MM.1S (cell line): ENCODE measurements at regions not wholly inside any gene's neighbourhood (a gene's known extent, or its start where the extent isn't known, plus 50 kb on each side); places are given as distances from the start of the nearest gene placed in this dataset.

Experiments used
- DNase-seq: peaks from one replicate; pipeline ENCODE4 v3.0.0-alpha.2; 2015
- H2AFZ ChIP-seq: fragments of 300-600 bp; sonication (generic); 2 replicates; pipeline ENCODE4 v1.6.0; 2016; ENCODE audit warnings: antibody characterized with exemption, low read length
- H3F3A ChIP-seq: fragments of 300-600 bp; sonication (generic); 2 replicates; pipeline ENCODE4 v1.6.1; 2016; ENCODE audit warnings: mild to moderate bottlenecking, antibody characterized with exemption, low read length, moderate library complexity, mixed read lengths; ENCODE audit not compliant: insufficient read depth
- H3K27ac ChIP-seq: fragments of 300-600 bp; sonication (generic); 2 replicates; pipeline ENCODE4 v1.5.1; 2016; ENCODE audit warnings: mild to moderate bottlenecking, low read length
- H3K27me3 ChIP-seq: fragments of 300-600 bp; sonication (generic); replicated peaks from 2 replicates; pipeline ENCODE4 v1.6.0; 2016; ENCODE audit warnings: low read length; ENCODE audit not compliant: insufficient read depth
- H3K36me3 ChIP-seq: fragments of 300-600 bp; sonication (generic); replicated peaks from 2 replicates; pipeline ENCODE4 v1.6.1; 2016; ENCODE audit warnings: mild to moderate bottlenecking, low read length, mixed read lengths; ENCODE audit not compliant: insufficient read depth
- H3K4me1 ChIP-seq: fragments of 300-600 bp; sonication (generic); 2 replicates; pipeline ENCODE4 v1.6.1; 2016; ENCODE audit warnings: low read length, mixed read lengths
- H3K4me2 ChIP-seq: fragments of 300-600 bp; sonication (generic); 2 replicates; pipeline ENCODE4 v1.6.0; 2016; ENCODE audit warnings: low read depth, low read length
- H3K4me3 ChIP-seq: fragments of 300-600 bp; sonication (generic); 2 replicates; pipeline ENCODE4 v1.5.1; 2016; ENCODE audit warnings: low read length, mixed read lengths
- H3K79me2 ChIP-seq: fragments of 300-600 bp; sonication (generic); 2 replicates; pipeline ENCODE4 v1.6.1; 2016; ENCODE audit warnings: mixed run types, low read length, mixed read lengths
- H3K9ac ChIP-seq: fragments of 300-600 bp; sonication (generic); 2 replicates; pipeline ENCODE4 v1.6.1; 2016; ENCODE audit warnings: low read length, mixed read lengths
- H3K9me2 ChIP-seq: fragments of 300-600 bp; sonication (generic); replicated peaks from 2 replicates; pipeline ENCODE4 v1.6.1; 2016; ENCODE audit warnings: mild to moderate bottlenecking, low read length, mixed read lengths; ENCODE audit not compliant: insufficient read depth
- H3K9me3 ChIP-seq: fragments of 300-600 bp; sonication (generic); replicated peaks from 2 replicates; pipeline ENCODE4 v1.6.1; 2016; ENCODE audit warnings: mild to moderate bottlenecking, low read length, mixed read lengths; ENCODE audit not compliant: insufficient read depth
- H4K20me1 ChIP-seq: fragments of 300-600 bp; sonication (generic); 2 replicates; pipeline ENCODE4 v1.6.1; 2016; ENCODE audit warnings: mild to moderate bottlenecking, low read length, moderate library complexity, mixed read lengths; ENCODE audit not compliant: insufficient read depth
- EZH2 ChIP-seq: fragments of 300-600 bp; sonication (generic); optimal IDR thresholded peaks from 2 replicates; pipeline ENCODE3; 2017; ENCODE audit warnings: low read depth, mild to moderate bottlenecking, antibody characterized with exemption, low read length, mixed read lengths
- EZH2phosphoT487 ChIP-seq: fragments of 300-600 bp; sonication (generic); IDR thresholded peaks from 2 replicates; pipeline ENCODE4 v1.6.1; 2018; ENCODE audit warnings: antibody characterized with exemption, low read length
- TF ChIP-seq, protein P1 (sequence below): fragments of 300-600 bp; sonication (generic); IDR thresholded peaks from 2 replicates; pipeline ENCODE4 v1.5.1; 2016; ENCODE audit warnings: antibody characterized with exemption, low read length, mixed read lengths

DNA sequence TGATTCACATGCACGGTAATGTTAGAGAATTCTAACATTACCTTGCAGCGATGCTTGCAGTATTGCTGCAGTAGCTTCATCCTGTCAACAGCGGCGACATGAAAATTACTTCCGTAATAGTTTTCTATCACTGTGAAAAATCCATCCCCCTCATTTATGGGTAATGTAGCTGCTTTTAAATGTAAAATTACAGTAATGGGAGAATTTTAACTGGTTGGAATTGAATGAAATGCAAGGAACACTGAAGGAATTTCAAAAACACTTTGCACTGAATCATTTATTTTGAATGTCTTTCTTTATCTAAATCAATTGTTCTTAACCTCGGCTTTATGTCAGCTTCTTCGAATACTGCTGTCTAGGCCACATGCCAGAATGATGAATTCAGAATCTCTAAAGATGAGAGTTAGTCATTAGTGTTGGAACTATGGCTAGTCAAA is 102.4 kb upstream of the HIVEP1 start:
- Histone ChIP-seq H2AFZ (no peak overlapping the region), H3K4me2 (no peak overlapping the region), H3K9ac (no peak overlapping the region), H3K79me2 (no peaks in the 10 kb centered on the region), H3K36me3 (no peaks in the 10 kb centered on the region), H3K4me1 (no peaks in the 10 kb centered on the region), H3F3A (no peaks in the 10 kb centered on the region), H3K4me3 (no peak overlapping the region), H3K27ac (no peak overlapping the region), H3K9me2 (no peaks in the 10 kb centered on the region), H4K20me1 (no peaks in the 10 kb centered on the region), H3K9me3 (no peaks in the 10 kb centered on the region), H3K27me3 (no peaks in the 10 kb centered on the region)
- DNase-seq = no peak
- TF ChIP-seq, protein P1, sequence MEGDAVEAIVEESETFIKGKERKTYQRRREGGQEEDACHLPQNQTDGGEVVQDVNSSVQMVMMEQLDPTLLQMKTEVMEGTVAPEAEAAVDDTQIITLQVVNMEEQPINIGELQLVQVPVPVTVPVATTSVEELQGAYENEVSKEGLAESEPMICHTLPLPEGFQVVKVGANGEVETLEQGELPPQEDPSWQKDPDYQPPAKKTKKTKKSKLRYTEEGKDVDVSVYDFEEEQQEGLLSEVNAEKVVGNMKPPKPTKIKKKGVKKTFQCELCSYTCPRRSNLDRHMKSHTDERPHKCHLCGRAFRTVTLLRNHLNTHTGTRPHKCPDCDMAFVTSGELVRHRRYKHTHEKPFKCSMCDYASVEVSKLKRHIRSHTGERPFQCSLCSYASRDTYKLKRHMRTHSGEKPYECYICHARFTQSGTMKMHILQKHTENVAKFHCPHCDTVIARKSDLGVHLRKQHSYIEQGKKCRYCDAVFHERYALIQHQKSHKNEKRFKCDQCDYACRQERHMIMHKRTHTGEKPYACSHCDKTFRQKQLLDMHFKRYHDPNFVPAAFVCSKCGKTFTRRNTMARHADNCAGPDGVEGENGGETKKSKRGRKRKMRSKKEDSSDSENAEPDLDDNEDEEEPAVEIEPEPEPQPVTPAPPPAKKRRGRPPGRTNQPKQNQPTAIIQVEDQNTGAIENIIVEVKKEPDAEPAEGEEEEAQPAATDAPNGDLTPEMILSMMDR = no peak
- no peak for TF ChIP-seq EZH2phosphoT487
- no peak for TF ChIP-seq EZH2

DNA sequence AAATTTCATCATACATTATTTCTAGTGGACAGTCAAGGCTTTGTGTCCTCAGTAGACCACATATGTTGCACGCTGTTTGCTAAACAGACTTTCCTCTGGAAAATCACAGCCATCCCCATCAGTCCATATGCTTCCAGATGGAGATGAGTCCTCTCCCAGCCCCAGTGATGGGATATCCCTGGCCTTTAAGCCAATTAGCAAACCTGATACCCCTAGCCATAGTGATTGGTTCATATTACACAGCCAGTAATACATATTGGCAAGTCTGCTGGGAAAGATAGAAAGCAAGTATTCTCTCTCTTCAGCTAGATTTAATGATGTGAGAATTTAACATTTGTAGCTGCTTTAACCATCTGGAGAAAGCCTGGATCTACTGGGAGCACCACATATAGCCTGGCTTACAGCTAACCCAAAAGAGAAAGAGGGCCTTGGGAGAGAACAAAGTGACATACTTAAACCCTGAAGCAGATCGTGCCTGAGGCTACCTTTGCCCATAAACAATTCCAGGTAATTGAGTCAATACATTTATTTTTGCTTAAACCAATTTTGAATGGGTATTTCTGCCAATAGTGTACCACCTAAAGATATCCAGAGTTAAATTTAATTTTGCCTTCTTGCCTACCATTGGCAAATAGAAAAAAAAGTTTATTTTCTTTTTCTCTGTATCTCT is 103.5 kb upstream of the HIVEP1 start:
- Histone ChIP-seq H3F3A (no peaks in the 10 kb centered on the region), H4K20me1 (no peaks in the 10 kb centered on the region), H3K36me3 (no peaks in the 10 kb centered on the region), H3K4me1 (no peaks in the 10 kb centered on the region), H3K79me2 (no peaks in the 10 kb centered on the region), H3K27me3 (no peaks in the 10 kb centered on the region), H3K4me3 (no peak overlapping the region), H2AFZ (no peak overlapping the region), H3K9ac (no peak overlapping the region), H3K9me3 (no peaks in the 10 kb centered on the region), H3K9me2 (no peaks in the 10 kb centered on the region), H3K27ac (no peak overlapping the region), H3K4me2 (no peak overlapping the region)
- TF ChIP-seq EZH2phosphoT487 = no peak
- TF ChIP-seq, protein P1 = no peak
- TF ChIP-seq EZH2 = no peak
- no peak for DNase-seq

DNA sequence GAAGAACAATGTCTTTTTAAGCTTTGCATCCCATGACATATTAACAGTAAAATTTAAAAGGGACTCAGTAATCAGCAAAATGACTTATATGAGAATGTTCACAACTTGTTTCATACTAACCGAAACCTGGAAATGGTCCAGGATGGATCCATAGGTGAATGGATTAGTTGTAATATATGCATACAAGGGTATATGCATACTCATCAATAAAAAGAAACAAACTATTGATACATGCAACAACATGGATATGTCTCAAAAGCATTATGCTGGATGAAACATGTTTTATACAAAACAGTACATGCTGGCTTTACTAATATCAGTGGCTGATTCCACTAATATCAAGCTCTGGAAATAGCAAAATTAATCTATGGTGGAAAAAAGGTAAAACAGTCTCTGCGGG is 108.5 kb upstream of the HIVEP1 start:
- no peaks in the 10 kb centered on the region for H3K9me2 ChIP-seq

More for the DNA sequence above, 108.5 kb upstream of the HIVEP1 start:
- H3K9me3 ChIP-seq = no peaks in the 10 kb centered on the region
- H2AFZ ChIP-seq = no peak overlapping the region
- H3K9ac ChIP-seq = no peak overlapping the region
- H3K79me2 ChIP-seq = no peaks in the 10 kb centered on the region
- H3K4me1 ChIP-seq = peaks cover 11% of the 10 kb centered on the region
- no peak overlapping the region for H3K4me2 ChIP-seq
- peaks cover 8% of the 10 kb centered on the region for H3F3A ChIP-seq
- H3K36me3 ChIP-seq = no peaks in the 10 kb centered on the region
- H3K27me3 ChIP-seq = no peaks in the 10 kb centered on the region
- H3K27ac ChIP-seq = no peak overlapping the region
- no peak for DNase-seq
- H3K4me3 ChIP-seq = no peak overlapping the region
- no peaks in the 10 kb centered on the region for H4K20me1 ChIP-seq
- TF ChIP-seq, protein P1 = no peak
- TF ChIP-seq EZH2 (no peak), EZH2phosphoT487 (no peak)
